ENCODE measurements at regions not wholly inside any gene's neighbourhood (a gene's known extent, or its start where the extent isn't known, plus 50 kb on each side); places are given as distances from the start of the nearest gene placed in this dataset.

- no peaks in the 10 kb centered on the region for H3K4me1 ChIP-seq
- intact Hi-C loops (cut with DNase I; ENCODE audit: low total_unique reads), result no loop called here
- no peak overlapping the region for H3K27ac ChIP-seq
- H3K27me3 ChIP-seq, result no peaks in the 10 kb centered on the region
- TF ChIP-seq, protein P1, sequence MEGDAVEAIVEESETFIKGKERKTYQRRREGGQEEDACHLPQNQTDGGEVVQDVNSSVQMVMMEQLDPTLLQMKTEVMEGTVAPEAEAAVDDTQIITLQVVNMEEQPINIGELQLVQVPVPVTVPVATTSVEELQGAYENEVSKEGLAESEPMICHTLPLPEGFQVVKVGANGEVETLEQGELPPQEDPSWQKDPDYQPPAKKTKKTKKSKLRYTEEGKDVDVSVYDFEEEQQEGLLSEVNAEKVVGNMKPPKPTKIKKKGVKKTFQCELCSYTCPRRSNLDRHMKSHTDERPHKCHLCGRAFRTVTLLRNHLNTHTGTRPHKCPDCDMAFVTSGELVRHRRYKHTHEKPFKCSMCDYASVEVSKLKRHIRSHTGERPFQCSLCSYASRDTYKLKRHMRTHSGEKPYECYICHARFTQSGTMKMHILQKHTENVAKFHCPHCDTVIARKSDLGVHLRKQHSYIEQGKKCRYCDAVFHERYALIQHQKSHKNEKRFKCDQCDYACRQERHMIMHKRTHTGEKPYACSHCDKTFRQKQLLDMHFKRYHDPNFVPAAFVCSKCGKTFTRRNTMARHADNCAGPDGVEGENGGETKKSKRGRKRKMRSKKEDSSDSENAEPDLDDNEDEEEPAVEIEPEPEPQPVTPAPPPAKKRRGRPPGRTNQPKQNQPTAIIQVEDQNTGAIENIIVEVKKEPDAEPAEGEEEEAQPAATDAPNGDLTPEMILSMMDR (IDR thresholded peaks at IDR 0.05), result no peak
- H3K4me3 ChIP-seq, result no peak overlapping the region
- no peaks in the 10 kb centered on the region for H3K36me3 ChIP-seq
- DNase-seq, result no peak
- no peaks in the 10 kb centered on the region for H3K9me3 ChIP-seq
Measured at GRCh38 chr5:93831449-93831848, 90.0 kb upstream of the POU5F2 start.

DNA sequence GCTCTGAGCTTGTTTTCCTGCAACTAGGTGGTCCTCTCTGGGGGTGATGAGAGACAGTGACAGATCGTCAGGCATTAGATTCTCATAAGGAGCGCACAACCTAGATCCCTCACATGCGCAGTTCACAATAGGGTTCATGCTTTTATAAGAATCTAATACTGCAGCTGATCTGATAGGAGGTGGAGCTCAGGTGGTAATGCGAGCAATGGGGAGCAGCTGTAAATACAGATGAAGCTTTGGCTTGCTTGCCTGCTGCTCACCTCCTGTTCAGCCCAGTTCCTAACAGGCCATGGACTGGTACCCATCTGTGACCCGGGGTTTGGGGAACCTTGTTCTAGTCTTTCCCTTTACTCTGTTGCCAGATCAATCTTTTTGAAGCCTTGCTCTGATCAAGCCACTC, 89.5 kb upstream of the POU5F2 start:
- TF ChIP-seq, protein P1 (IDR thresholded peaks at IDR 0.05), result no peak
- H3K27ac ChIP-seq, result no peak overlapping the region
- intact Hi-C loops (cut with DNase I; ENCODE audit: low total_unique reads), result no loop called here
- no peaks in the 10 kb centered on the region for H3K27me3 ChIP-seq
- no peak for DNase-seq
- no peaks in the 10 kb centered on the region for H3K4me1 ChIP-seq
- H3K4me3 ChIP-seq, result no peak overlapping the region
- H3K9me3 ChIP-seq, result no peaks in the 10 kb centered on the region
- H3K36me3 ChIP-seq, result no peaks in the 10 kb centered on the region

DNA sequence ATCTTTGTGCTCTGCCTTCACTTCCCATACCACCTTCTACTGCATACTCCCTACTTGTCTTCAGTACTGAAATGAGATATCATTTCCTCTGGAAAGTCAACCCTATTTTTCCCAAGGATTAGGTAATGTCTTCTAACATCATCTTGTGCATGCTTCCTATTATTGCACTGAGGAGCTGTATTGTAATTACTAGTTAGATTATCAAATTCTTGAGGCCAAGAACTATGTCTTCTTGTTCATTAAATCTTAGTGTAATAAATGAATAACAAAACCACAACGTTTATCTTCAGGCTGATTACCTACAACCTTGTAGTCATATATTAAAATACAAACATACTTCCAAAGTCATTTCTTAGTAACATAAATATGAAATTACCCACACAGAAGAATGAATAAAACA, 87.9 kb upstream of the POU5F2 start:
- Histone ChIP-seq H3K9me3 (peaks cover 0 to 5% (median 0%) of the 10 kb centered on the region in 3 donors), H3K4me3 (no peak overlapping the region), H3K27ac (no peak overlapping the region), H3K4me1 (no peaks in the 10 kb centered on the region), H3K27me3 (no peaks in the 10 kb centered on the region), H3K36me3 (no peaks in the 10 kb centered on the region)
- intact Hi-C loops (cut with DNase I; ENCODE audit: low total_unique reads), result no loop called here
- TF ChIP-seq, protein P1 (IDR thresholded peaks at IDR 0.05), result no peak
- DNase-seq, result no peak

GRCh38 chr5:93821891-93822415, 80.6 kb upstream of the POU5F2 start:
- intact Hi-C loops (cut with DNase I; ENCODE audit: low total_unique reads), result no loop called here
- Histone ChIP-seq H3K4me3 (no peak overlapping the region), H3K9me3 (peaks cover 0 to 5% (median 0%) of the 10 kb centered on the region in 3 donors), H3K4me1 (no peaks in the 10 kb centered on the region), H3K27ac (no peak overlapping the region), H3K27me3 (no peaks in the 10 kb centered on the region), H3K36me3 (peaks cover 0 to 4% (median 0%) of the 10 kb centered on the region in 3 donors)
- DNase-seq, result no peak
- TF ChIP-seq, protein P1 (IDR thresholded peaks at IDR 0.05), result no peak

DNA sequence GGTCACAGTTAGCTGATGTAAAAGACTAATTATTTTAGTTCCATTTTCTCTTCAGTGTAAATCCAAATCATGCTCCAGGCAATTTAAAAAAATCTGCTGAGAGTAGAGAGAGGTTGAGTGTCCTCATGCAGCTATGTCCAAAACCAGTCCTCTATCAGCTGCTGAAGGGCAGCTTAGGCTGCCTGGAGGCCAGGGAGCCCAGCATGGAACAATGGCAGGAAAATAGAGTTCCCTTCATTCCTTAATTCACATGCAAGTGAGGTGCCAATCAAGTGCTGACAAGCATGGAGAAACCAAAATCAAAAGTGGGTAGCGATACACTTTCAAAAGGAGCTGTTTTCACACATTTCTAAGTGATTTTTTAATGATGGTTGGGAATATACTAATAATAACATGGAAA, 78.3 kb upstream of the POU5F2 start:
- Histone ChIP-seq H3K27me3 (no peaks in the 10 kb centered on the region), H3K4me3 (no peak overlapping the region), H3K4me1 (no peaks in the 10 kb centered on the region), H3K36me3 (peaks cover 0 to 4% (median 3%) of the 10 kb centered on the region in 3 donors), H3K9me3 (no peaks in the 10 kb centered on the region), H3K27ac (no peak overlapping the region)
- TF ChIP-seq, protein P1 (IDR thresholded peaks at IDR 0.05), result no peak
- intact Hi-C loops (cut with DNase I; ENCODE audit: low total_unique reads), result no loop called here
- no peak for DNase-seq

DNA sequence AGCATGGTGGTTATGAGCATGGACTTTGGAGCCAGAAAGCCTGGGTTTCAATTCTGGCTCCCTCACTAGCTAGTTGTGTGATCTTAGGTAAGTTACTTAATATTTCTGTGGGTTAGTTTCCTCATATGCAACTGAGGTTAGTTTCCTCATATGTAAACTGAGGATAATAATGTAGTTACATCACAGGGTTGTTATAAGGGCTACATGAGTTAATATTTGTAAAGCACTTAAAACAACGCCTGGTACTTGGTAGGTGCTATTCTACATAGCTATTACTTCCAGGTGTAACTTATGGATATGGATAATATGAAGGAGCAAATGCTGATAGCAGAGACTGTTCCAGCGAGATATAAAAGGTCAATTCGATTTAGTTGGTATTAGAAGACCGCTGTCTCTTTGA, 69.4 kb upstream of the POU5F2 start:
- H3K27me3 ChIP-seq, result no peaks in the 10 kb centered on the region
- H3K4me3 ChIP-seq, result no peak overlapping the region
- TF ChIP-seq, protein P1 (IDR thresholded peaks at IDR 0.05), result no peak
- no peak overlapping the region for H3K27ac ChIP-seq
- peaks cover 0 to 4% (median 0%) of the 10 kb centered on the region in 3 donors for H3K36me3 ChIP-seq
- no peaks in the 10 kb centered on the region for H3K9me3 ChIP-seq
- H3K4me1 ChIP-seq, result no peaks in the 10 kb centered on the region
- intact Hi-C loops (cut with DNase I; ENCODE audit: low total_unique reads), result no loop called here
- DNase-seq, result no peak

All from tibial artery (tissue), 4 donors.